Stimulated activated CD4-positive, alpha-beta T cell treated with anti-CD3 and anti-CD28 coated beads, Interleukin-4, amount 100 ng/mL, for 1 hour (primary cell): ENCODE measurements at regions not wholly inside any gene's neighbourhood (a gene's known extent, or its start where the extent isn't known, plus 50 kb on each side); places are given as distances from the start of the nearest gene placed in this dataset.

Source experiments
- DNase-seq: peaks from one replicate; pipeline ENCODE4 v3.0.0-alpha.2; 2020

- DNase-seq, result no peak
These were observed 247.7 kb upstream of the PTBP2 start for GRCh38 chr1:96473791-96474434.

DNA sequence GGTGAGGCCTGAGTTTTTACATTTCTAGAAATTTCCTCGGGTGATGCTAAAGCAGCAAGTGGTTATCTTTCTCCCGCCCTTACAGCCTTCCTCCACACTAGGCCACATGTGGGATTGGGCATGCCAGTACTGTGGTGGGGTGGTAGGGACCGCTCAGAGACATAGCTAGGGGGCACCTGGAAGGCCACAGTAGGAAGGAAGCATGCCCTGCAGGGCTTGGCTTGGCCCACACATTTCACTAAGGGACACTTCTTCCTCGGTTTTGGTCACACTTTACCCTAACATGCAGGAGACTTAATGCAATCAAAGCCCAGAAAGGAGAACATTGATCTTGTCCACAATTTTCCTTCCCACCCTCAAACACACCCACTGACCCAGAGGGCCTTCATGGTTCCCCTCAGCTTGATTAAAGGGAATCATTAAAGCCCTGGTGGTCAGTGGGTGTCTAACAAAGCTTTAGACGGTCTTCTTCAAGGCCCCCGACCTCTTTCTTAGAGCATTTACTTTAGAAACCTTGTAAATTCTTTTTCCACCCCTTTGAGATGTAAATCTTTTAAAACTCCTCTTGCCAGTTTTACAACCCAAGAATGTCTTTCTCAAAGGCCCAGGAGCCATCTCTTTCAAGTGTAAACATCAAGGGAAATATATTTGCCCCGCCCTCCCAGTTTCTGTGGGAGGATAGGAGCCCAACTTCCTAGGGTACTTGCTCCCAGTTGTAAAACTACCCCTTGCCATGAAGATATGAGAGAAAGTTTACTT, 246.4 kb upstream of the PTBP2 start:
- DNase-seq, result no peak

- DNase-seq, result no peak
These were observed 245.7 kb upstream of the PTBP2 start for GRCh38 chr1:96475903-96476302.

DNA sequence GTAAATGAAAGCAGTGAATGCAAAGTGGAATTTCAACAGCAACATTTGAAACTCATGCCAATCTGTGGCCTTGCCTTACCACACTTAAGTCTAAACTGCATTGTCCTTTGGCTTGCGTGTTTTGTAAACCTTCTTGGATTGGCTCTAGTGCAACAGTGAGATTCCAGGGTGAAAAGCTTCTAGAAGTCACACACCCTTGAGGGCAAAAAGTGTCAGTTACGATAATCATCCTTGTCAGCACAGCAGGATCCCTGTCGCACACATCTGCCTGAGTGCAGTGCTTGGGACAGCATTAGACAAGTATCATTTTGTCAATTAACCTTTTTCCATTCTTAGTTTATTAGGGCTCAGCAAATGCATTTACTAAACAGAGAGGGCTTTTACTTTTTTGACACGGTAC, 243.4 kb upstream of the PTBP2 start:
- DNase-seq, result no peak

- DNase-seq, result no peak
These were observed 240.2 kb upstream of the PTBP2 start for GRCh38 chr1:96481409-96481808.

GRCh38 chr1:96482616-96483015, 239.0 kb upstream of the PTBP2 start:
- no peak for DNase-seq

DNA sequence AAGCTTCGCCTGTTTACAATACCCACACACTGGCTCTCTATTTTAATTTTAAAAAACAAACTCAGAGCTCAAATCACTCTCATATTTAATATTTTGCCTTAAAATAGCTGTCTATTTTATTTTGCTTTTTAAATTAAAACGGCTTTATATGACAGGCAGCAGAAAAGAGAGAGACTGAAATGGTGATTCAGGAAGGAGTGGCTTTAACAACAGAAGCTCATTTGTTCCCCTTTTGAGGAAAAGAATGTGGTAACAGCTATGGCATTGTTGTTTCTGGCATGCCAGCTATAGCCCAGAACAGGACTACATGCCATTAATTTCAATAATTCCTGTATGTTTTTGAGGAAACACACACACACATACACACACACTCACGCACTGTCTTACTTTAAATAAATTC, 234.2 kb upstream of the PTBP2 start:
- no peak for DNase-seq

- no peak for DNase-seq
These were observed 233.6 kb upstream of the PTBP2 start for GRCh38 chr1:96487971-96488370.

DNA sequence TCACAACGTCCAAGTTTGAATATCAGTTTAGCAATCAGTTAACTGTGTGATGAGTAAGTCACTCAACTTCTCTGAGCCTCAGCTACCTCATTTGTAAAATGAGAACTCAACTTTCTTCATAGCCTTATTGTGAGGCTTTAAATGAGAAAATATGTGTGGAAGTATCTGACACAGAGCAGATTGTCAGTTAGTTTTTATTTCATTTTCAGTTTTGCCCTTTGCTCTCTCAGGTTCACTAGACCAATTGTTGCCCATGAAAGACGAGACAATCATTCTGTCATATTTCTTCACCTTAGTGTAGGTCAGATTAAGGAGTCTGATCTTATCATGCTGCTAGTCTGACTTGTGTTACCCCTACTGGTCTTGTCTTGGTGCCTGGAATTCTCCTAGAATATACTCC, 232.8 kb upstream of the PTBP2 start:
- no peak for DNase-seq

GRCh38 chr1:96492236-96492635, 229.3 kb upstream of the PTBP2 start:
- no peak for DNase-seq

DNA sequence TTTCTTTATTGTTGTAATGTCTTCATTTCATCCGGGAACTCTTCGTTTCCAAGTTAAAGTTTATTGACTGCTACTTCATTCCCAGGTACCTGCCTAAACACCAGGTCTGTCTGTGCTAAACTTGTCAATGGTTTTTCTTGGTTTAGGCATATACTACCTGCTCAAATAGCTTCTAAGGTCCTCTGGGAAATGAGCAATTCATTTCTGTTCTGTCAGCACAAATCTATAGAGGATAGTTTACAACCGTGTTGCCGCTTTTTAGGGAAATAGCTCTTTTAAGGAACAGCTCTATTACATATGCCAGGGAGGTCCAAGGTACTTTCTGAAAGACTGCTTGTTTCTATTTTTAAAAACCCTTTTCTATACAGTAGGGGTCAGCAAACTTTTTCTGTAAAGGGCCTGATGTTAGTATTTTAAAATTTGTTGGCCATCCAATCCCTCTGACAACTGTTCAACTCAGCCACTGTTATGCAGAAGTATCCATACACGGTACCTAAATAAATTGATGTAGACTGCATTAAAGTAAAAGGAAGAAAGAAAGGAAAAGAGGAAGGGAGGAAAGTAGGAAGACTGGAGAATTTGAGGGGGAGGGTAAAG, 222.7 kb upstream of the PTBP2 start:
- no peak for DNase-seq

DNA sequence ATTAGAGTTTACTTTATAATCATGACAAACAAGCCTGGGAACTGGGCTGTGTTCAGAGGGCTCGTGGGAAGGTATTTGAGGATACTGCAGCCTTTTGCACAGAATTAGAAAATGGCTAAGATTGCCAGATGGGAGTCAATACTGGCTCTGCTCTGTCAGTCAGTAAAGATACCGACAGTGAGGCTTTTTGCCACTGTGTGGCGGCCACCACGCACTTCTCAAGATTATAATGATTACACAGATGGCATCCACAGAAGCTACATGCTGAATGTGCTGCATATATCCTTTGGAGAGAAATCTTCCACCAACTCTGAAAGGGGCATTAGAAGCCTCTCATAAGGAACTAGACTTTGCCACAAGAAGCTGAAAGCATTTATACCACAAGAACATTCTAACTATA, 213.4 kb upstream of the PTBP2 start:
- no peak for DNase-seq

GRCh38 chr1:96509339-96509738, 212.2 kb upstream of the PTBP2 start:
- DNase-seq, result no peak

GRCh38 chr1:96509951-96510350, 211.6 kb upstream of the PTBP2 start:
- DNase-seq, result no peak

DNA sequence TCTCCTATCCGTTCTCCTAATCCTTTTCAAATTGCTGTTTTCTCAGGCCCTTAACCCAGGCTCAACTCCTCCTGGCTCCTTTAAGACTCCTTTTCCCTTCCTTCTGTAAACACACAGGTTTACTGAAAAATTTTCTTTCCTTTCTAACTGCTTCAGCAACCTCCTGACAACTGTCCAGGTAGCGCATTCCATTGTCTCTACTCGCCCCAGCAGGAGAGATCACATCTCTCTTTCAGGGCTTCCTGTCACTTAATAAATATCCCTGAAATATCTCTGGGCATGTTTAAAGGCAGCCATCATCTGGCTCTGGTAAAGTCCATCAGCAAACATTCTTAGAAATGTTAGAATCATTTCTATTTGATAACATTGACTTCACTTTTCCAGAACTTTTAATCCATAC, 211.2 kb upstream of the PTBP2 start:
- no peak for DNase-seq

- DNase-seq, result no peak
These were observed 210.7 kb upstream of the PTBP2 start for GRCh38 chr1:96510911-96511310.

DNA sequence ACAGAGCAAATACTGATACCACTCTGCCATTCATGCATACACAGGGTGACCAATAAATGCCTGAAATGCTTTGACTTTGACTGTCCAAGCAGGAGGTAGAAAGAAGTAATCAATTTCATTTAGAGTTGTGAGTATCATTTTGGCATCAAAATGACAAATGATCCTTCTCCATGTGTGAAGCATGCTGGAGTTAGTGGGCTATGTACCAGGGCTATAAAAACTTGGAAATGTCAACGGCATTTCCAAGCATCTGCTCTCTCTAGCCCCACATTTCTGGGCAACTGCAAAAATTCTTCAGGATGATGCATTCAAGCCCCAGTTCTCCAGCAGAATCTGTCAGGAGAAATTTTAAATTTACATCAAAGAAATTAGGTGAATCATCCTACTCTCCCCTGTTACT, 208.4 kb upstream of the PTBP2 start:
- DNase-seq, result no peak

DNA sequence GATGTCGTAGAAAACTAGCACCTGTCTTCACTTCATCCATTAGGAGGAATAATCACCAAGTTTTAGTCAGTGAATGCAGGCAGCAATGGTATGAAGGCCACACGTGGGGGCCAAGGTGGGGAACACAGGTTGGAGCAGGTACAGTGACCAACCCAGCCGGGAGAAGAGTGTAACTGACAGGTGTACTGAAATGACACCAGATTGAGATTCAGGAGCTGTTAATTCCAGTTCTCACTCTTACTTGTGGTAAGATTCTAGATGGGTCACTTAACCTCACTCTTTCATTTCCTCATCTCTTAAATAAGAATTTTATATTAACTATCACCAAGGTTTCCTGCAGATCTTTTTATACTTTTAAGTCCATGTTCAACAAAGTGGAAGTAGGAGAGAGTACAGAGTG, 206.2 kb upstream of the PTBP2 start:
- no peak for DNase-seq

DNA sequence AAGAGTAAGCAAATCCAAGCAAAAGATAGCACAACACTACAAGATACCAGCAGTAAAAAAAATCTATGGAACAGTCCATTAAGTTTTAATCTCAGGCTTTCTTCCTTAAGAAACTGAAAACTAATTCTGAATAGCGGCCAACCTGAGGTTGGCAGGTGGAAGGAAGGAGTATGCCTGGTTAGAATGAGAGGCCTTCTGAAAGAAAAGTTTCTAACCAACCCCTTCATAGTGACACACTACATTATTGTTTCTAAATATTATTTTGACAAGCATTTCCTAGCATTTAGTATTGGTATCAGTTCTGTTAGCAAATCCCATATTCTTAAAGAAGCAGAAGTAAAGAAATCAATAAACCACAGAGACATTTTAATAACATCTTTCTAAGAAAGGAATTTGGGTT, 205.7 kb upstream of the PTBP2 start:
- DNase-seq, result no peak

GRCh38 chr1:96519851-96520578, 201.6 kb upstream of the PTBP2 start:
- DNase-seq, result no peak

DNA sequence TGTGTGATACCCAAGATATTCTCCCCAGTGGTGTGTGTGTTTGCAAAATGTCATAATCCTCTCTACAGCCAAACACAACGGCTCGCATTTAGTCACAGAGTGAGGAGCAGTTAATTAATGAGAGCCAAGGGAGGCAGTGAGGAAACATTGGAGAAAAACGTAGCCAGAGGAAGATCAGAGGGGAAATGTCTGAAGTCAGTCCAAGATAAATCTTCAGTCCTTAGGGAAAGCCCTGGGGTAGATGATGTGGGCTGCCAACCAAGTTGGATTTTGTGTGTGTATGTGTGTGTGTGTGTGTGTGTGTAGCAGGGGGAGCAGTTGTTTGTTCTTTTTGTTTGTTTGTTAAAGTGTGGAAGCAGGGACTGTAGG, 201.0 kb upstream of the PTBP2 start:
- DNase-seq, result no peak

DNA sequence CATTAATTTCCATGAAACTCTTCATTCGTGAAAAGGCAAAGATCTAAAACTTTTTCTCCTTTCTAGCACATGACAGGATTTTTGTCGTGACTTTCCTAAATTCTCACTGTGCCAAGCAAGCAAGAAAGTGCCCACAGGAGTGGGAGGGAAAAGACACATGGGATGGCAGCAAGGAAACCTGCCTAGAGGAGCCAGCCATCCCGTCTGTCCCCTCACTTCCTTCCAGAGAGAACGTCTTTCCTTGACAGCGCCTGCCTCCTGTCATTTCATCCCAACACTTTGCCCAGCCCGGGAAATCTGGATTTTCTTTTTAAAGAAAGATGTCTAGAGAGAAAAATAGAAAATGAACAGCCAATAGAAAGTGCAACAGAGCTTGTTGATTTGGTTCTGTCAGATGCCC, 200.6 kb upstream of the PTBP2 start:
- DNase-seq, result no peak

DNA sequence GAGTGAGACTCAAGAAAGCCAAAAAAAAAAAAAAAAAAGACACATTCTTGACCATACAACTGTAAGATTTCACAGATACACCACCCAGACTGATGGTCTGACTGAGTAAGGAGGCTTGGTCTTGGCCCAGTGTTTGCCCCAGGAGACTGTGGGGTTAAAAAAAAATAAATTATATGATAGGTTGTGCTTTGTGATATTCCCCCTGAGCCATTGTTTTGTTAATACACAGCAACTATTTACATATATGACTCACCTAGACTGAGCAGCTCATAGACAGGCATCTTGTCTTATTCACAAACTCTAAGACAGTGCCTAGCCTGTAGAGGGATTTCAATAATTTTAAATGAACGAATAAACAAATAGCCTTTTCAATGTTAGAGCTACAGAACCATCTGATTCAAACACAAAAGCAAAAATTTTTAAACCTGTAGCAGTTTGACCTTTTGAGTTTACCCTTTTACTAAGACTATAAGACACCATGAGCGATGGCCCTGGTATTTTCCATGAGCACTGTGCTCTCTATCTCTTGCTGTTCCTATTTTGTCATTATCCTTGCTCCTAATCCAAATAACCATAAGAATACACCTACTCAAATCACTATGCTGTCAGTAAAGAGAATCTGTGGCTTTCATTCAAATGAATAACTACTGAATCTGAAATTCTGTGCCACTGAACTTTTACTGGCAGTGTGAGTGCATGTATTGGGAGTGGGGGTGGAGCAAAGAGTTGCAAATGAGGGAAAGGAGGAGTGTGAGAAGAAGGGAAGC, 199.4 kb upstream of the PTBP2 start:
- DNase-seq, result no peak
